GM19238 (cell line): ENCODE measurements at regions not wholly inside any gene's neighbourhood (a gene's known extent, or its start where the extent isn't known, plus 50 kb on each side); places are given as distances from the start of the nearest gene placed in this dataset.

Source experiments
- DNase-seq: peaks from one replicate; pipeline ENCODE4 v3.0.0; 2011; ENCODE audit warnings: low spot score; ENCODE audit not compliant: insufficient read length

- no peak for DNase-seq
Observed at GRCh38 chr14:55734731-55735130, 154.7 kb downstream of the KTN1 start.

- DNase-seq: no peak
Observed at GRCh38 chr14:55739967-55740648, 160.1 kb downstream of the KTN1 start.

- DNase-seq: no peak
Observed at GRCh38 chr14:55740649-55740989, 160.6 kb downstream of the KTN1 start.

DNA sequence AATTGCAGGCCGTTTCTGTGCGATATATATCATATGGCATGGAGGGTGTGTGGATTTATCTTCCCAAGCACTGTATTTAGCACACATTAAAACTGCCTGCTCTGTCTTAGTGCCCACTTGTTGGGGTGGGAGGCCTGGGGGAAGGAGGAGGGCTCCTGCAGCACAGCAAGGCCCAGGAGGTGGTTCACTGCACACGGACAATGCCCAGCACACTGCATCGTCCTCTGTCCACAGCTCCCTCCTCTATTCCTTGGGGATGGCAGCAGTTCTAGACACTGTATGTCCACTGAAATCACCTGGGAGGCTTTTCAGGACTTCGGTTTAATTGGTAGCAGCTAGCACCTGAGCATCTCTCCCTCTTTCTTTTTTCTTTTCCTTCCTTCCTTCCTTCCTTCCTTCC, 161.2 kb downstream of the KTN1 start:
- DNase-seq: no peak

DNA sequence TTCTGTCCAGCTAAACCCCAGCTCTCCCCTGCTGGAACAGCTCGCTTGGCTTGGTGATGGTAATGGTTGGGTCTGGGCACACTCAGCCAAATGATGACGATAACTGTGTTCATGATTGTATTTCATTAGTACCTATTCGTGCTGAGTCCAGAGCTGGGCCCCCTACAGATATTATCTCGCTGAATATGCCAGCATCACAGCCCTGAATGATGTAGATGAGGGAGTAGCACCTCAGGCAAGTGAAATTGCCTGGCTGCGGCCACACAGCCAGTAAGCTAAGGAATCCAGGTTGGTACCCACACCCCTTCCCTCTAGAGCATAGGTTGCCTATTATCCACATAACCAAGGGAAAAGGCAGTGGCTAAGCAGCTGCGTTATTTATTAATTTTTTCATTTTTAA, 163.5 kb downstream of the KTN1 start:
- DNase-seq: no peak

GRCh38 chr14:55744321-55744720, 164.3 kb downstream of the KTN1 start:
- DNase-seq: no peak

DNA sequence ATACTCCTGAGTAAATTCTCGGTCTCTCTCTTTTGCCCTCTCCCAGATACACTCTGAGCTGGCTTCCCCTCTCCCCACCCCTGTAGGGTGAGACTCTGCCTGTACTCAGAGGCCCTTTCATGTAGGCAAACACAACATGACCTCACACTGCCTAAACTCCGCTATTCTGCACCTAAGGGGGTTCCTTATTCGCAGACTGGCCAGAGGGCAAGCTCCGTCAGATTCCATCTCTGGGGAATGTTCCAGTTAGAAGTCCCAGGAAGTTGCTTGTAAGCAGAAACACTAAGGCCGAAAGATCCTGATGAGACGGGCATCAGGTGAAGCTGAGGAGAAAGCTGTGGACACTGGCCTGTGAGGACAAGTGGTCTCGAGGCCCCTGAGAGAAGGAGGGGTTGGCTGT, 165.9 kb downstream of the KTN1 start:
- no peak for DNase-seq

DNA sequence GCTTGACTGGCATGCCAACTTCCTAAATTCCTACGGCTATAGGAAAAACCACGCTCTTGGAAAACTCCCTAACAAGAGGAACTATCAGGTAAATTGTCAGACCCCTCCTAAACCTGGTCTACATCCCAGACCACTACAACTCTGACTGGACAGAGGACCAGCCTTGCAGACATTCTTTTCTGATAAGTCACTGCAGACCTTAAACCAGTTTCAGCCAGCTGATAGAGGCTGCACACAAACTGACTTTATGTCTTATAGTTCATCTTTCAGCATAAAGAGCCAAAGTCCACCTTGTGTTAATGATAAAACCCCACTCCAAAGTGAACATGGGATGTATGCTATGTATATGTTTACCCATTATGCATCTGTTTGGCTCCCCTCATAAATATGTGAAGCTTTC, 166.6 kb downstream of the KTN1 start:
- DNase-seq: no peak

GRCh38 chr14:55747186-55747585, 167.2 kb downstream of the KTN1 start:
- DNase-seq: no peak

DNA sequence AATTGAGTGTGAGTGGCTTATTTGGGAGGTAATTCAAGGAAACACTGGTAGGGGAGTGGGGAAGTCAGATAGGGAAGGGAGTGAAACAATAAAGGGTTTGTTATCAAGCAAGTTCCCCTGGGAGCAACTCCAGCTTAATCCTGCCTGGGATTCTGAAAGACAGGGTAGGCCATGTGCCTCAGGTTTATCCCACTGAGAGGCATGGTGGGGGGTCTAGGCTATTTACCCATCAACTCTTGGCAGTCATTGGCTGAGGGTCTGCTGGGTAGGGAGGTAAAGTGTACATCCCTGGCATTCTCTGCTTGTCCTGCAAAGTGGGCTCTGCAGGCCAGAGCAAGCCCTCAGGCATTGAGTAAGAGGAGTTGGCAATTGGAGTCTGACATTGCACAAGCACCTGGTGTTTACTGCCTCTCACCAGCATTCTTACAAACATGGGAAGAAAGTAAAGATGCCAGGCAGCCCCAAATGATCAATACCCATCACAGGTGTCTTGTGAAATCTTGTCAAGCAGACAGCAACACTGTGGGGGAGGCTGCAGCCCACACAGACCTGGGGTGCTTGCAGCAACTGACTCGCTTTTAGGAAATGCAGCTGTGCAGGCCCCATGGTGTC, 169.3 kb downstream of the KTN1 start:
- no peak for DNase-seq

DNA sequence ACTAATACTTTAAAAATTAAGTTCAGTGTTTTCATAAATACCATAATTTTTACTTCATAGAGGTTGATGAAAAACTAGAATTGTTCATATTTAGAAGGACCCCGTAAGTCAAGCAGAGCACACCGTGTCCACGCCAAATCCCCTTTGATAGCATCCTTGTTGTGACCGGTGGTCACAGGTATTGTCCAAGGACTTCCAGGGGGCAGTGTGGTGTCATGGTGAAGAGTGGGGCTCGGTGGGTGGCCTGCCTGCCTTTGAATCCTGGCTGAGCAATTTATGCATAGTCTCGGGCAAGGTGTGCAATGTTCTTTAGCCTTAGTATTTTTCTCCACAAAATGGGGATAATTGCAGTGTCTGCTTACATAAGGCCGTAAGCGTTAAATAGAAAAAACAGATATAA, 169.9 kb downstream of the KTN1 start:
- no peak for DNase-seq

DNA sequence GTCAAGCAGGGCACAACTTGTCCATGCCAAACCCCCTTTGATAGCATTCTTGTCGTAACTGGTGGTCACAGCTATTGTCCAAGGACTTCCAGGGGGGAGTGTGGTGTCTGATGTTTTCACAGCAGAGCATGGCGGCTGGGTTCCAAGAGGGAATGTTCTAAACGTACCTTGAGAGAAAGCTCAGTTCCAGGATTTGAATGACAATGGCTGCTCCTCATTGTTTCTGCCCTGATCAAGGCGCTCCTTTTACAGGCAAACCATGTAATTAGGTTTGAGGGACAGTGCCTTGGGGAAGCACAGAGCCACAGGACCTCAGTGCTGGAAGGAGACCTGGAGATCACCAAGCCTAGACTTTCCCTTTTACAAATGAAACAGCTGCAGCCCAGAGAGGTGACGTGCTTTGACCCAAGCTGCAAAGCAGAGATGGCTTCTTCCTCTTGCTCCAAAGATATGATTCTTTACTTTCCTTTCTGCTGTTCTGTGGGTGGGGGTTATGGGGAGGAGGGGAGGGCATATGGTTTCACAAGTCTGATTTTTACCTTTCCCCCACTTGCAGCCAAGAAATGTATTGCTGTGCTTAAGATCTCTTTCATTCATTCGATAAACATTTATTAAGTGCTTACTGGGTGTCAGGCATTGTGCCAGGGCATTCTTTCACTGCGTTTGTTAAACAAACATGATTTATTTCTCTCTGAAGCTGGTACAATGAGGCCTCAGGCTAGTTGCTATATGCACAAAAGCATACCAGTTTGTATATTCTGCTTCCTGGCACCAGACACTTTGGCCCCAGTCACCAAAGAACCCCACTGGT, 172.8 kb downstream of the KTN1 start:
- DNase-seq: no peak

DNA sequence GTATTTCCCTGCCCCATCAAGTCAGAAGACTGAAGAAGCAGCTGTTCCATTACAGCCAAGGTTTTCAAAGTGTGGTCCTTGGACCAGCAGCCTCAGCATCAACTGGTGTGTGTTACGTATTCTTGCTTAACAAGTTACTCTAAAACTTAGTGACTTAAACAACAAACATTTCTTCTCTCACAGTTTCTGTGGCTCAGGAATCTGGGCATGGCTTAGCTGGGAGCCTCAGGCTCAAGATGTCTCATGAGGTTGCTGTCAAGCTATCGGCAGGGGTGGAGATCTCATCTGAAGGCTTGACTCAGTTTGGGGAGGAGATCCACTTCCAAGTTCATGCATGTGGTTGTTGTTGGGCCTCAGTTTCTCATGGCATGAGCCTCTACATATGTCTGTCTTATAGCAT, 174.5 kb downstream of the KTN1 start:
- no peak for DNase-seq

- no peak for DNase-seq
Observed at GRCh38 chr14:55754871-55755270, 174.9 kb downstream of the KTN1 start.

DNA sequence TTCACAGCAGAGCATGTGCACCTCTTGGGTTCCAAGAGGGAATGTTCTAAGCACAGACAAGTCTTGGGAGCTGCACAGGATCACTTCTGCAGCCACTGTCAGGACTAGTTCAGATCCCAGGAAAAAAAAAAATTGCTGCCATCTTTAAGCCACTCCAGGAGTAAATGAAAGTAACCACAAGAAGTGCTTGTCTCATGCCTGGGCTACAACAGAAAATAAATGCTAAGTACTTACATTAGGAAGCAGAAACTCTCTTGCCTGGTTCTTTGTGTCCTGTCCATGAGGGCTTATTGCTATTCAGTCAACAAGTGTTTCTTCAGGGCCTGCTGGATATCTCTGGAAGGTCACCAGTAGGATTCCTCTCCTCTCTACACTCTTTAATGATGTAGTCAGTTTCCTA, 176.1 kb downstream of the KTN1 start:
- DNase-seq: no peak

GRCh38 chr14:55756557-55756956, 176.6 kb downstream of the KTN1 start:
- DNase-seq: no peak

GRCh38 chr14:55758796-55759195, 178.8 kb downstream of the KTN1 start:
- DNase-seq: no peak

DNA sequence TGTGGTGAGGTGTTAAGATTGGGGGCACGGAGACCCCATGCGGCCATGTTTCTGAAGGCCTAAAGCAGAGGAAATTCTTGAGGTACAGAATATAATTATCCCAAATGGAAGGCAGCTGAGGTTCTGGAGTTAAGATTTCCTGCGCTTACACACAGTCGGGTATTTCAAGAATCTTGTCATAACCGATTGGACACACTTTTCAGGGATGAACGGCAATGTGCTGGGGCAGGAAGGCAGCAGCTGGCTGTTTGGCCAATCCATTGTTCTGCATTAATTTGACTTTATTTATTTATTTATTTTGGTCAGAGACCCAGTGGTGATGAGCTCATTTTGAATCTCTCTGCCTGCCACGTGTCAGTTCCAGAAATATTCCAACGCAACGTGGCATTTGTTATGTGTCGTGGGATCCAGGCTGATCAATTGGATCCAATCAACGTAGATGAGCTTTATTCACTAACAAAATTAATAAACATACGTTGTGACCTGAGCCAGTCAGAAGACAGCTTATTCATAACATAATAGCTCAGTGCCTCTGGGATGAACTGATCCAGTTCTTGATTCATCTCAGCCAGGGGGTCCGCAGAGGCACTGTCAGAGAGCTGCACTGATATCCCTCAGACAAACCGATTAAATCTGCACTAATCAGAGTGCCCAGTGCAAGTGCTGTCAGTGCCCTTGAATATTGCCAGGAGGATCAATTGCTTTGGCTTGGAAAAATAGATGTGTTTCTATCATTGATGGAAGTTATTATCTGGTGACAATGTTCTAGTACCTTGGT, 181.0 kb downstream of the KTN1 start:
- no peak for DNase-seq

- DNase-seq: no peak
Observed at GRCh38 chr14:55761651-55762050, 181.6 kb downstream of the KTN1 start.

DNA sequence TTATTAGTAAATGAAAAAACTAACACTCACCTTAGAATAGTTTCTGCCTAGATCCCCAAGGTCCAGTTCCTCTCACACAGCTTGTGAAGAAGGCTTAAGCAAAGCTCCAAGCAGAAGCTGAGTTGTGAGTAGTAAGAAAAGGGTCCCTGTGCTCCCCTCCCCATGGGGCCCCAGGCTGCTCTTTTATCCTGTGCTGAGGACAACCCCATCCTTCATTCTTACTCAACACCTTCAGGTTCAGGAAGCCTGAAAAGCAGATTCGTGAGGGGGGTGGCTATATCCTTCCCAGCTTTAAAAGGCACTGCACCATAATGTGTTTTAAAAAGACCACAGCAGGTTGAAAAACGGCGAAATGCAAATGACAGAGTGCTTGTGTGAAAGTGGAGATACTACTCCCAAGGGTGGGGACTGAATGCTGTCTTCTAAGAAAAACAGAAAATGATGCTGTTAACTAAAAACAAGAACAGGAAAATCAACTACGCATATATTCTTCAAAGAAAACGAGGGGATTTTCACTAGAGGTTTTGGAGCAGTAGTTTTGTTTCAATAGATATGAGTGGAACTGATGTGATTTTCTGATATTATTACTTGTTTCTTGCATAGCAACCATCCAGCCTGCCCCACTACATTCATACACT, 182.7 kb downstream of the KTN1 start:
- DNase-seq: peak; percentile 14

- no peak for DNase-seq
Observed at GRCh38 chr14:55764784-55765183, 184.8 kb downstream of the KTN1 start.

DNA sequence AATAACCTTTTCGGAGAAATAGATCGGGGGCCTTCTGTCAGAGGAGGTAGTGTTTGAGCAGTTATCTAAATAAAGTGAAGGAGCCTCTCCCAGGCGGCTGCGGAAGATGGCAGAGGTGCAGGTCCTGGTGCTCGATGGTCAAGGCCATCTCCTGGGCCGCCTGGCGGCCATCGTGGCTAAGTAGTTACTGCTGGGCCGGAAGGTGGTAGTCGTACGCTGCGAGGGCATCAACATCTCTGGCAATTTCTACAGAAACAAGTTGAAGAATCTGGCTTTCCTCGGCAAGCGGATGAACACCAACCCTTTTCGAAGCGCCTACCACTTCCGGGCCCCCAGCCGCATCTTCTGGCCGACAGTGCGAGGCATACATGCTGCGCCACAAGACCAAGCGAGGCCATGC, 186.1 kb downstream of the KTN1 start:
- DNase-seq: no peak
